Cardiac muscle cell (in vitro differentiated cells and primary cell): ENCODE measurements at regions not wholly inside any gene's neighbourhood (a gene's known extent, or its start where the extent isn't known, plus 50 kb on each side); places are given as distances from the start of the nearest gene placed in this dataset.

Experiments used
- DNase-seq, 2 donors: peaks; one replicate each; pipeline versions ENCODE4 v3.0.0 to v3.0.0-alpha.2; 2010 to 2017; ENCODE audit warnings: low read depth in 1 of 2, low spot score in 1 of 2
- H3K27ac ChIP-seq: fragments of 200-600 bp; sonication (generic); 2 replicates; pipeline ENCODE4 v1.5.1; 2016
- H3K27me3 ChIP-seq: fragments of 200-600 bp; sonication (generic); 2 replicates; pipeline ENCODE4 v1.6.0; 2016; ENCODE audit warnings: control low read depth
- H3K36me3 ChIP-seq: fragments of 200-600 bp; sonication (generic); 2 replicates; pipeline ENCODE4 v1.5.1; 2016; ENCODE audit warnings: control low read depth
- H3K4me1 ChIP-seq: fragments of 200-600 bp; sonication (generic); 2 replicates; pipeline ENCODE4 v1.8.1; 2017; ENCODE audit warnings: low read depth, mild to moderate bottlenecking, mixed run types
- H3K4me3 ChIP-seq: fragments of 200-600 bp; sonication (generic); 2 replicates; pipeline ENCODE4 v1.5.1; 2016; ENCODE audit warnings: mild to moderate bottlenecking
- H3K9me3 ChIP-seq: fragments of 200-600 bp; sonication (generic); 2 replicates; pipeline ENCODE4 v1.5.1; 2017; ENCODE audit warnings: low read depth, mild to moderate bottlenecking, control low read depth
- TF ChIP-seq, protein P1 (sequence below): IDR thresholded peaks from 2 replicates; pipeline ENCODE4 v1.5.1; 2012; ENCODE audit warnings: low read depth, mild to moderate bottlenecking, low read length

DNA sequence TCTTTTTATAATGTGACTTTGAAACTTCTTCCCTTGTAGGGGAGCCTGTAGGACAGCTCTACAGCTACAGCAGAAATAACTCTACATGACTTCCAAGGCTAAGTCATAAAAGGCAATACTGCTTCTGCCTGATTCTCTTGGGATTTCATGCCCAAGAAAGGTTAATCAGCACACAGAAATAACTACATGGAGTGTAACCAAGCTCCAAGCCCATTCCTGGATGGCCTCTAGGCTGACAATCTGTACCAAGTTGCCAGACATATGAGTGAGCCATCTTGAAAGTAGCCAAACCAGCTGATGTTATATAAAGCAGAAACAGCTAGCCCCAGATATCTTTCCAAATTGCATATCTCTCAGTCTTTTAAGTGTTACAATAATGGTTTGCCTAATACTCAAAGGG, 75.8 kb upstream of the OSTN start:
- Histone ChIP-seq H3K9me3 (no peaks in the 10 kb centered on the region), H3K36me3 (no peaks in the 10 kb centered on the region), H3K27ac (no peak overlapping the region), H3K4me3 (no peak overlapping the region), H3K4me1 (no peaks in the 10 kb centered on the region), H3K27me3 (no peaks in the 10 kb centered on the region)
- TF ChIP-seq, protein P1, sequence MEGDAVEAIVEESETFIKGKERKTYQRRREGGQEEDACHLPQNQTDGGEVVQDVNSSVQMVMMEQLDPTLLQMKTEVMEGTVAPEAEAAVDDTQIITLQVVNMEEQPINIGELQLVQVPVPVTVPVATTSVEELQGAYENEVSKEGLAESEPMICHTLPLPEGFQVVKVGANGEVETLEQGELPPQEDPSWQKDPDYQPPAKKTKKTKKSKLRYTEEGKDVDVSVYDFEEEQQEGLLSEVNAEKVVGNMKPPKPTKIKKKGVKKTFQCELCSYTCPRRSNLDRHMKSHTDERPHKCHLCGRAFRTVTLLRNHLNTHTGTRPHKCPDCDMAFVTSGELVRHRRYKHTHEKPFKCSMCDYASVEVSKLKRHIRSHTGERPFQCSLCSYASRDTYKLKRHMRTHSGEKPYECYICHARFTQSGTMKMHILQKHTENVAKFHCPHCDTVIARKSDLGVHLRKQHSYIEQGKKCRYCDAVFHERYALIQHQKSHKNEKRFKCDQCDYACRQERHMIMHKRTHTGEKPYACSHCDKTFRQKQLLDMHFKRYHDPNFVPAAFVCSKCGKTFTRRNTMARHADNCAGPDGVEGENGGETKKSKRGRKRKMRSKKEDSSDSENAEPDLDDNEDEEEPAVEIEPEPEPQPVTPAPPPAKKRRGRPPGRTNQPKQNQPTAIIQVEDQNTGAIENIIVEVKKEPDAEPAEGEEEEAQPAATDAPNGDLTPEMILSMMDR = no peak
- no peak for DNase-seq

DNA sequence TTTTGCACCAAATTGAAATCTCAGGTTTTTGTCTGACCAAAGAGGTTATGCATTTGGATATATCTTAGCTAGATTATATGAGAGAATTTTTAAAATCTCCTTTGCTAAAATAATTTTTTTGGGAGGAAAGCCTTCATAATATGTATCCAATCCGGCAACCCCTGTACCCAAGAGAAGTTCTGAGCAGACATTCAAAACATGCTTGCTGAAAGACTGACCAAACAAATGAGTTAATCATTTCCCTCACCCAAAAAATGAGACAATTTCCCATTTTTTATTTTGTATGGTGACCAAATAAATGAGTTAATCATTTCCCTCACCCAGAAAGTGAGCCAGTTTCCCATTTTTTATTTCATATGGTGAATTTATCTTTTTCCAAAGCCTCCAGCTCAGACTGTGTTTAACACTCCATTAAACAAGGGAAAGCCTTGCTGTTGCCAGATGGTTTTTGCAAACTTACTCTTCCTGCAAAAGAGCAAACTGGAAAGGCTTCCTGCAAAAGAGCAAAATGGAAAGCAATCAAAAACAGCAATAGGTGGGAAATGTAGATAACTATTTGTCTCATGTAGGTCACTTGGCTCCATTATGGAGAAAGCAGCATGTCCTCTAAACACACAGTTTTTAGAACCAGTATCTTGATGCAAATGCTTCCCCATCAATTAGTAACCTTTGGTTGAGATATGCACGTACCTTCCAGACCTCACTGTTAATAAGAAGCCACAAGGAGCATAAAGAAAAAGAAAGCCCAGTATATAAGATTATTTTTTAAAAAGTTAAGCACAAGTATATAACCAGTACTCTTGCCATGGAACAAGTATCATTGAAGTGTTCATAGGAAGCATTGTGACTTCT, 78.4 kb upstream of the OSTN start:
- TF ChIP-seq, protein P1 = no peak
- Histone ChIP-seq H3K9me3 (no peaks in the 10 kb centered on the region), H3K4me3 (no peak overlapping the region), H3K27me3 (no peaks in the 10 kb centered on the region), H3K36me3 (no peaks in the 10 kb centered on the region), H3K4me1 (no peaks in the 10 kb centered on the region), H3K27ac (no peak overlapping the region)
- DNase-seq = no peak

DNA sequence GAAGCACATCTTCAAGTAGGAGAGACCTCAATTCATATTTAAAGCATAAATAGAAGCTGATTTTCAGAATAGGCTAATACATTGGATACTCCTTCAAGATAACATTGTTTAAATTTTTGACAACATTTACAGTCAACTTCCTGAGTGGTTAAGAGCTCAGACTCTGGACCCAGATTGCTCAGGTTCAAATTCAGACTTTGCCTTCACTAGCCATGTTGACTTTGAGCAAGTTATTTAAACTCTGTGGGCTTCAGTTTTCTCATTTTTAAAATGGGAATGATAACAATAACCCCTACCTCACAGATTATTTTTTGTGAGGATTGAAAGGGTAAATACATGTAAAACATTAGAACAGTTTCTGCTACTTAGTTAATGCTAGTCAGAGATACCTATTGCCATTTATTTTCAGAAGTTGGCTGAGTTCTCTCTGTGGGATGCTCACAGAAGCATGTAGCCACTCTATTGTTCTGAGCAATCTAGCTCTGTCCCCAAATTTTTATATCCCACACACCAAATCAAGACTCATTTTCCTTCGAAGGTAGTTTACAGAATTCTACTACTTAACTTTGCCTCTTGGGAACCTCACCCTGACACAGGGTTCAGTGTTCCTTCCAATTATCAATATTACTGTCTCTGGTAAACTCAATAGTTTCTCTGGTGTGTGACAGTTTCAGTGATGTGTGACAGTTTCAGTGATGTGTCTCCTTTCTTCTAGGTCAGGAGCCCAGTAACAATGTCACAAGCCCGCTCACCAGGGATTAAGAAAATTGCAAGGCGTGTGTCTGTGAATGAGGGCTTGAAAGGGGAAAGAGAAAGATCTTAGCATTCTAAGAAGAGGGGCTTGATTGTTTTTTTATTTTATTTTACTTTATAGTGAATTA, 79.4 kb upstream of the OSTN start:
- H3K27ac ChIP-seq = no peak overlapping the region
- no peaks in the 10 kb centered on the region for H3K4me1 ChIP-seq
- no peak for DNase-seq
- H3K4me3 ChIP-seq = no peak overlapping the region
- TF ChIP-seq, protein P1 = no peak
- no peaks in the 10 kb centered on the region for H3K27me3 ChIP-seq
- no peaks in the 10 kb centered on the region for H3K9me3 ChIP-seq
- H3K36me3 ChIP-seq = no peaks in the 10 kb centered on the region

DNA sequence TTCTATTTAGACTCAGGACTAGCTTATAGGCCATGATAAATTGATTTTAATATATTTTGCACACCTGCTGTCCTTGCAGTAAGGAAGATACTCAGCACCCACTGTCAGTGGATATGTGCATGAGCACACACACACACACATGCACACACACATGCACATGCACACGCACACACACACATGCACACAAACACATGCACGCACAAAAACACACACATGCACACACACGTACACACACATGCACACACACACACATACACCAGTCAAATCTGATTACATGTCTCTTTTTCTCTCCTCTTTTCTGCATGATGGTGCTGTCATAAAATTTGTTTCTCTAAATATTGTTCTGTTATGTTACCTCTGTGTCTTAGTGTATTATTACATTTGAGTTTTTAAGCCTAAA, 87.3 kb upstream of the OSTN start:
- Histone ChIP-seq H3K27me3 (no peaks in the 10 kb centered on the region), H3K9me3 (no peaks in the 10 kb centered on the region), H3K36me3 (no peaks in the 10 kb centered on the region), H3K4me1 (no peaks in the 10 kb centered on the region), H3K27ac (no peak overlapping the region), H3K4me3 (no peak overlapping the region)
- TF ChIP-seq, protein P1 = no peak
- DNase-seq = no peak

GRCh38 chr3:191105418-191105817, 93.6 kb upstream of the OSTN start:
- Histone ChIP-seq H3K4me3 (no peak overlapping the region), H3K27me3 (no peaks in the 10 kb centered on the region), H3K27ac (no peak overlapping the region), H3K9me3 (no peaks in the 10 kb centered on the region), H3K36me3 (no peaks in the 10 kb centered on the region), H3K4me1 (no peaks in the 10 kb centered on the region)
- TF ChIP-seq, protein P1 = no peak
- DNase-seq = no peak
